NOMO-1 (cell line): ENCODE measurements at regions not wholly inside any gene's neighbourhood (a gene's known extent, or its start where the extent isn't known, plus 50 kb on each side); places are given as distances from the start of the nearest gene placed in this dataset.

Experiments
- DNase-seq, 2 experiments: peaks; one replicate each; lab custom pipeline; 2025; ENCODE audit not compliant: unreplicated experiment in 2 of 2; lab: John Stamatoyannopoulos, UW

DNA sequence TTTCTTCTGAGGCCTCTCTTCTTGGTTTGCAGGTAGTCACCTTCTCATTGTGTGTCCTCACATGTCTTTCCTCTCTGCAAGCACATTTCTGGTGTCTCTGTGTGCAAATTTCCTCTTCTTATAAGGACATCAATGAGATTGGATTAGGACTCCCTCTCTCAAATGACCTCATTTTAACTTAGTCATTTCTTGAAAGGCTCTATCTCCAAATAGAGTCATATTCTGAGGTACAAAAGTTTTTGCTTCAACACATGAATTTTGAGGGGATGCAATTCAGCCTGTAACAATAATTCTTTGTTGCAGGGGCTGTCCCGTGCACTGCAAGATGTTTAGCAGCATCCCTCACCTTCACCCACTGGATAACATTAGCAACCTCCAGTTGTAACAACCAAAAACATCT, 115.0 kb upstream of the DCBLD2 start:
- DNase-seq: no peak

DNA sequence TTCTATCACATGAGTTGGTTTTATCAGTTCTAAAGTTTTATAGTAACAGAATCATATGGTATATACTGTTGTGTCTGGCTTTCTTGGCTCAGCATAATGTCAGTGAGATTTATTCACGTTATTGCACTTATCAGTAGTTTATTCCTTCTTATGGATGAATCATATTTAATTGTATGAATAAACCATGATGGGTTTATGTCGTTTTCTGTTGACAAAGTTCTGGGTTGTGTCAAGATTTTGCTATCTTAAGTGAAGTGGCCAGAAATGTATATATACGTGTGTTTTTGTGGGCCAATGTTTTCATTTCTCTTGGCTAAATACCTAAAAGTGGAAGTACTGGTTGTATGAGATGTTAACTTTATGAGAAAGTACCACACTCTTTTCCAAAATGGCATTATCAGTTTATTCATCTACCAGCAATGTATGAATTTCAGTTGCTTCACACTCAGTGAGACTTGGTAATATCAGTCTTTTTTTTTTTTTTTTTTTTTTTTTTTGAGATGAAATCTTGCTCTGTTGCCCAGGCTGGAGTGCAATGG, 112.4 kb upstream of the DCBLD2 start:
- DNase-seq: no peak

DNA sequence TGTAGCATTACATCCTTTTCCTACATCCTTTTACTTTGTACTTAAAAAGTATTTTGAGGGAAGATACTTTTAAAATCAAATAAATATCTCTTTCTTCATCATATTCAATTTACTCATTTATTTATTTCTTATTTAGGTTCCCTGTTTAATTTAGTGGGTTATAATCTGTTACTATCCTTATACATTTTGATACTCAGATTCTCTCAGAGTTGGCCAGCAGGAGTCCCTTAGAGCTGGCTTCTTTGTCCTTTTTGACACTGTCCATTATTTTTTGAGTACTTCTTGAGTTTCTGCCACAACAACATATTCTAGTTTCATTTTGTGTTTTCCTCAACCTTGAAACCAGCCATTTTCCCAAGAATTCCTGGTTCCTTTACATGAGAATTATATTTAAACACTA, 111.6 kb upstream of the DCBLD2 start:
- no peak for DNase-seq

DNA sequence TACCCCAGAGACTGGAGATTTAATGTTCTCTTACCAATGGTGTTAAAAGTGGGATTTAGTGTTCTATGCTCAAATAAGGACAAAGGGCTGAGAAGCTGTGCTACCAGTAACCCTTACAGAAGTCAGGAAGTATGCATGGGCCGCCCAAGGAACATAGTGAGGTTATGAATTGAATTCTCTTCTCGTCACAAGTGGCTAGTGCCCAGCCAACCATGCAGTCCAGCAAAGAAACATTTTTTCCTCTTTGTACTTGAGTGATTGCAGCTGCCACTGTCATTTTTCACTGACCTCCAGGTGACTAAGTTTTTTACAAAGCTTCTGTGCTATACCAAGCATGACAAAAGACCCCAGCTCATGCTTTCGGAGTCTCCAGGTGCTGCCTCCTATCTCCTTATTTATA, 110.6 kb upstream of the DCBLD2 start:
- no peak for DNase-seq

DNA sequence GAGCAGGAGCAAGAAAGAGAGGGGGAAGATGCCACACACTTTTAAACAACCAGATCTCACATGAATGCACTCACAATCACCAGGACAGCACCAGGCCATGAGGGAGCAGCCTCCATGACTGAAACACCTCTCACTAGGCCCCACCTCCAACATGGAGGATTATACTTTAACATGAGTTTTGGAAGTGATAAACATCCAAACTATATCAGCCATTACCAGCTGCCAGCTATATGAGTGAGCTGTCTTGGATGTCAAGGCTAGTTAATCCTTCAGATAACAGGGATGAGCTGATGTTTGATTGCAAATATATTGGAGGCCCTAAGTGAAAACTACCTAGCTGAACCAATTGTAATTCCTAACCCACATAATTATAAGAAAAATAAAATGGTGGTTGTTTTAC, 108.4 kb upstream of the DCBLD2 start:
- no peak for DNase-seq

DNA sequence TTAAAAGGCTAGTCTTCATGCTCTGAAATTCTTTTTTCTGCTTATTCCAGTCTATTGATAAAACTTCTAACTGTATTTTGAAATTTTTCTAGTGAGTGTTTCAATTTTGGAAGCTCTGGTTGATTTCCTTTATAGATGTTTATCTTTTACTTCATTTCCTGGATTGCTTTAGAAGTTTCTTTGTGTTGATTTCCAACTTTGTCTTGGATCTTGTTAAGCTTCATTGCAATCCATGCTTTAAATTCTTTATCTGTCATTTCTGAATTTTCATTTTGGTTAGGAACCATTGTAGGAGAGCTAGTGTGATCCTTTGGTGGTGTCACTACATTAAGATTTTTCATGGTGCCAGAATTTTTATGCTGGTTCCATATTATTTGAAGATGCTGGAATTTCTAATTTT, 105.2 kb upstream of the DCBLD2 start:
- no peak for DNase-seq

DNA sequence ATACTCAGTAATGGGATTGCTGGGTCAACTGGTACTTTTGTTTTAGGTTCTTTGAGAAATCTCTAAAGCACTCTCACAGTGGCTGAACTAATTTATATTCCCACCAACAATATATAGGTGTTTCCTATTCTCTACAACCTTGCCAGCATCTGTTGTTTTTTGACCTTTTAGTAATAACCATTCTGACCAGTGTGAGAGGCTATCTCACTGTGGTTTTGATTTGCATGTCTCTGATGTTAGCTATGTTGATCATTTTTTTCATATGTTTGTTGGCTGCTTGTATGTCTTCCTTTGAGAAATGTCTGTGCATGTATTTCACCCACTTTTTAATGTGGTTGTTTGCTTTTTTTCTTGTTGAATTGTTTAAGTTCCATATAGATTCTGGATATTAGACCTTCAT, 98.2 kb upstream of the DCBLD2 start:
- no peak for DNase-seq

DNA sequence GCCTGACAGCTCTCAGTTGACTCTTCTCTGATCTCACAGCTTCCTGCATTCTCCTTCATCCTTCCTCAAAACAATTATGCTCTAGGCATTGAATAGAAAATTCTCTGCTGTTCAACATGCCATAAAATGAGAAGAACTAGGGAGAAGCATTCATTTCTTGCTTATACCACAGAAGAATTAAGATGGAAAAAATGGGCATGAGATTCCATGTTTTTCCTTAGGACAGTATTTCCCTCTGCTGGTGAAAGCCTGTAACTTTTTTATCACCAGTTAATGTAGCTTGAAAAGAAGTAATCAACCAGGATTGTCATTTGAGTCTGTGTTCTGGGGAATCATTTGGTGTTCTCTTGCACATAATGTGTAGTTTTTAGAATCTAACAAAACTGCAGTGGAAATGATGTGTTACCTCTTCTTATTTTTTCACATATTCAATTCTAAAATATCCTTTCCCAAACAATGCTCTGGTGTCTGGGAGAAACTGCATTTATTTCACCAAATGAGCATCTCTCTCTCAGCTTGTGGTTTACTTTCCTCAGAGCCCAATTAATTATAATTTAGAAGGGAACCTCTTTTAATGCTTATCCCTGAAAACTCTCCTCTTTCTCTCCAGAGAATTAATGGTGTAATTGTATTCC, 92.8 kb upstream of the DCBLD2 start:
- DNase-seq: no peak

DNA sequence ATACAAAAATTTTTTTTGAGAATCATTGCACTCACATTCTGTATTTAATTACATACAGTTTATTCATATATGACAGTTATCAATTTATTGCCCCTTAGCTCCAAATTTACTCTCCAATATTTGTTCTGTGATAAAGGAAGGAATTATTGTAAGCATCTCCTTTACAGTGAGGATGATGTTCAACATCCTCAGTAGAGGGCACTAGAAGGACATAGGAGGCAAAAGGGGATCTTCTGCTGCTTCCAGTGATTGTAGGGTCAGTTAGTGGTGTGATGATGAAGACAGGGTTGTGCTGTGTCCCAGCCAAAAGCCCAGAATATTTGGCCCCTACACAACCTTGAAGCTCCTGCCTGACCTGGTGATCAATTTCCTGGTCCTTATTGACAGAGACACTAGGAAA, 89.9 kb upstream of the DCBLD2 start:
- no peak for DNase-seq

DNA sequence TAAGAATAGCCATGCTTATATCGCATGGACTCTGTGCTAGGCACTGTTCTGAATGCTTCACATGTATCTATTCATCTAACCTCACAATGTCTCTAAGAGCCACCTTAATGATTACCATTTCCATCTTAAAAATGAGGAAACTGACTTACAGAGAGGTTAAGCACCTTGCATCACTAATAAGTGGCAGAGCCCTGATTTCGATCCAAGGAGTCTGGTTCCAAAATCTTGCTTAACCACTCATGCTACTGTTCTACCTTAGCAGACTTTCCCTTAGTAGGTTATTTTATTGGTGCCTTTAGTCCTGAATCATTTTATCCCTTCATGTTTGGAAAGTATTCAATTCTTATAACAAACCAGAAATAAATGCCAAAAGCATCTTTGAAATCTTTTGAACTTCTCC, 89.2 kb upstream of the DCBLD2 start:
- no peak for DNase-seq

DNA sequence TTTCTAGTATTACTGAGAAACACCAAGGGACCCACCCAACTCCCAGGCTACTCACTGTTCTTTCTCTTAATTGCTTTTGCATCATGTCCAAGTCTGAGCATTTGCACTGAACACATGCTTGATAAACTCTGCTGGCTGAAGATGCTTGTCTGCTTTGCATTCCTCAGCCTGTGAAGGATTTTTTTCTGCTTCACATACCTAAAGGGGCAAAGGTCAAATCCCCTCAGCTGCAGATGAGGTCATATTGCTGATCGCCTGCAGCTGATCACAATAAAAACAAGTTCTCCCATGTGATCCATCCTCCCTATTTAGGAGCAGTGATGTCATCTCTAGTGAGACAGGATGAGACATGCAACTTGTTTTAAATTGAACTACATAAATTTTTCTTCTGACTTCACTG, 84.6 kb upstream of the DCBLD2 start:
- DNase-seq: no peak

DNA sequence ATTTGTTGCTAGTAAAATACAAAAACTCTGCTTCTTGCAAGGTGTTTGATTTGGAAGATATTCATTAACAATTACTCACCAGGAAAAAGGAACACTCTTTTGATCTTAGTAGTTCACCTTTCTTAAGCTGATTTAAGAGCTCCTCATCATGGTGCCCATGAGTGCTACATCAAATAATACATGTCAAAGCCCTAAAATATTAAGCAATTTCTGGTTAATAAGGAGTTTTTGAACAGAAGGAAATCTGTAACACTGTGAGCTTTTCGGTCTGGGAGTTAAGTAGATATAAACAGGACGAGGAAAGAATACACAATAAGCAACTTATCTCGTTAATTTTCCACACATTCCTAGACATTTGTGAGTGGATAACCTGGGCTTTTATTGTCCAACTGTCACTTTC, 83.9 kb upstream of the DCBLD2 start:
- no peak for DNase-seq

DNA sequence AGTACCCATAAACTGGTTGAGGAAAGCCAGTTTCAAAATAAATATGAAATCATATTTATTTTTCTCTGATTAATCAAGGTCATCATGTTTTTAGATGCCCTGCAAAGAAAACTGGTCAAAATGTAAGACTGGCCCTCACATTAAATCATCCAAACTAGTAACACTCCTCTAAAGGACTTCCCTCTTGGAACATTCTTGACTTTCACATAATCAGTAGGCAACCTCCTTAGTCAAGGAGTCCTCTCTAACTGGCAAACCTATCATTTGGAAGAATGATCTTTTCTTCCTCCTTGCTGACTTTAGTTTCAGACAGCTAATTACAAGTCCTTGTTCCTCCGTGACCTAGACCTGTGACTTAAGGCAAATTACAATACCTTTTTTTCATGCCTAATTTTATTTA, 82.5 kb upstream of the DCBLD2 start:
- DNase-seq: no peak

DNA sequence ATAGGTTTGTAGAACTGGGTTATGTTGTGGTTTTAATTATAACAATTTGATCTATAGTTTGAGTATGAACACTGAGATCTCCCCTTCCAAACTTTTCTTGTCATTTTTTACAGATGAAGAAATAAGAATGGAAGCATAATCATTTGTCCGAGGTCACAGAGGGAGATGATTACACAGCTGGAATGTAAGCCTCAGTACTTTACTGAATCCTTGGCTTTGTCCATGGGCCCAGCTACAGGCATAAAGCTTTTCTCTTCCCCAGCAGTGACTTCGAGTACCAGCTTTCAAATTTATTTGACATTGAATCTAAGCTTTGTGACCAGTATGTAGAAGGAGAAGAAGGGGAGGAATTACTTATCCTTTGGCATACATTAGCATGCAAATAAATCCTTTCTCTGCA, 80.9 kb upstream of the DCBLD2 start:
- no peak for DNase-seq

DNA sequence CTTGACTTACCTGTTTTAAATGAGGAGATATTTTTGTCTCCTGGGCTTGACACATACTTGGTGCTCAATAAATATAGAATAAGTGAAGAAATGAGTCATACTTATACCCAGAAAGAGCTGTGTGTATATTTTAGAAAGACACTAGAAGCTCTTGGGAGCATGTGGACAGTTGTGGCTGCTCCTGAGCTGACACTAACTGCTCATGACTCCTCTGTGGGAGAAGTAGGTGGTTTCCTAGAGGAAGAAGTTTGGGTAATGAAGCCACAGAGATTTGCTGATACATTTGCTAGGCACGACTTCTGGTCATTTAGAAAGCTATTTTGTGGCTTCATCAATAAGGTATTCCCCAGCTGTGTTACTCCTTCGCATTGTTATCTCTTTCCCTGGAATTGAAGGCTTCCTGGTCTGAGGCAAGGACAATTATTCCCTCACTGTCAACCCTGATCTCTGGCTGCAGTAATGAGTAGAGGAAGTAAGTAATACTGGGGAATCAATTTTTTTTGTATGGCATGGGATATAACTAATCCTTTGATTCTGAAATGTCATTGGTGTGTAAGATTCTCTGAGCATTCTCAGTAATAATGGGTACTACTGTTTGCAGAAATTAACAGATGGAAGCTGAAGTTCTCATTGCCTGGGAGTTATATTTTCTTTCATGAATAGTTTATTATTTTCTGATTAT, 79.6 kb upstream of the DCBLD2 start:
- no peak for DNase-seq

DNA sequence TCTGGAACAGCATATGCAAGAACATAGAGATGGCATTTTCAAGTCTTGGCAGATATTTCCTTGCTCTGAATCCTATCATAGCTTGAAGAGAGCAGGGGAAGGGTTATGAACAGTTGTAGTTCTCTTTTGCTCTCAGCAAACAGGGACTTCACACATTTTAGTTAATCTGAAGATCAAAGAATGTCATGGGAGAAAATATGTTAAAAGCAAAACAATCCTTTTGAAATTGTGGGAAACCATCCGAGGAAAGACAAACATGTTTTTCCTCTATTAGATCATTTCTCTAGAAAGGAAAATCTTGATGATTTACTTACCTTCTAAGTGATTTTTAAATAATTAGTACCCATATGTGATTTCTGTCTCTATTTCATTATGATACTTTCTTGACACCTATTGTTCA, 77.8 kb upstream of the DCBLD2 start:
- DNase-seq: no peak

DNA sequence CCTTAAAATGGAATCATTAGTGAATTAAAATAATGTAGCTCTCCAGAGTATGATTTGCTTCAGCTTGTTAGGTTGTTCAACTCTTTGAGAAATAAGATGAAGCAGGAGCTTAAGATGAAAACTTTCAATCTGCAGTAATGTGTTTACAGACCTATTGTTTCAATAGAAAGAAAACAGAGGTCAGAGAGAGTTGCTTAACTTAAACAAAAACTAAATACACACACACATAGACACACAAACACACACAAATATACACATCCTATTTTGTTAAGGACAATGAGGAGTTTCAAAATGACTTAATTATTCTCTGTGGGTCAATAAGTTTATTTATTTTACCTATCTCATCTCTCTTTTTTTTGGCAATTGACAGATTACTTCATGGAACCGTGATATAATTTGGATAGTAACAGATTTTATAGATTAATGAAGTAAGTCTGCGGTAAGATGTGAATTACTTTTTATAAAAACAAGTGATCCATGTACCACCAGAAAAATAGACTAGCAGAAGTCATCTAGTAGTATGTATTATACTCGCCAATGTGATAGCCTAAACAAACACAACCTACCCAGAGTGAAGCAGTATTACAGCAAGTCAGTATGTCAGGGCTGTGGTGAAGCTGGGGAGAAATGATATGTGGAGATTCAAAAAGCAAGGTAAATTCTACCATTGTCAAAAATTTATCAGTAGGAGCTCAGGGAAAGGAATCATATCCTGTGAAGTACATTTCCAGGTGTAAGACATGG, 76.7 kb upstream of the DCBLD2 start:
- no peak for DNase-seq

DNA sequence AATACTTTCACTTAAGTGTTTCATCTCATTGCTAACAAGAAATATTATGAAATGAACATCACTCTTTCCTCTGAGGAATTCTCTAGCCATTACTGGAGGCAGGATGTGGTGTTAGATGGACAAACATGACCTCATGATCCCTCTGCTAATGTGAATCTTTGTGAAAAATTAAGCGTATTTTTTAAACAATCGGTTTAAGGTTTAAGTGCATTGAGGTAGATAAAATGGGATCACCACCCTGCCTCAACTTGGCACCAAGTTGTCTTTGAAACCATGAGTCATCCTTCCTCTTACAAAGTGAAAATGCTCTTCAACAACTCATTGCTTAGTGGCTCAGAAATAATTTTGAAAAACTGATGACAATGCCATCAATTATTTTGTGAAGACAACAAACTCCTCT, 76.0 kb upstream of the DCBLD2 start:
- no peak for DNase-seq

DNA sequence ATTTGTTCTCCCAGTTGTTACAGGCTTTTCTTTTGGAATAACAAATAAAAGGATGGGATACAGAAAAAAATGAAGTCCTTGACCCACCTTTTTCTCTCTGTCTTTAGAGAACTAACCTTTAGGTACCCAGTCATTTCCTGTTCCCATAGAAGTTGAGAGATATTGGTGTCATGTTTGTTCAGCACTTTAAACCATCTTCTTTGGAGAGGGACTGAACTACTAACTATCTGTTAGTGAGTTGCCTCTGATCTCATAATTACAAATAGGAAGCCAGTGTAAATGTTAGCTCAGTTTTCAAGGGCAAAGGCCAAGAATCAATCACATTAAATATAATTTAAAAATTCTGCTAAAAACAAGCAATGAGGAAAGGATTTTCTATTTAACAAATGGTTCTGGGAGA, 72.9 kb upstream of the DCBLD2 start:
- no peak for DNase-seq

DNA sequence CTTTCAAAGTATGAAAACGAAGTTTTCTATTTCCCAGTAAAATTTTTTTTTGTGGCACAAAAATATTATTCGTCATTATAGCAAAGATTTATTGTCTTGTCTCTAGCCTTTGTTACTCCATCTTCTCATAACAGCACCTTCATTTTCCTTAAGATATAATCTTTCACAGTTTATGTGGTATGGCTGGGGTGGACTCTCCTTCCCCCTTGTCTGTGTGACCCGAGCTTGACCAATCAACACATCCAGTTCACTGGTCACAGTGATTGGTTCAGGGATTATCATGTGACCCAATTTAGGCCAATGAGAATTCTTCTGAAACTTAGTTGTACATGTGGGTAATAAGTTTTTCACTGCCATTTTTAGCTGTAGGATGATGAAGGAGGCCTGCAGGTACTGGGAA, 71.2 kb upstream of the DCBLD2 start:
- no peak for DNase-seq

DNA sequence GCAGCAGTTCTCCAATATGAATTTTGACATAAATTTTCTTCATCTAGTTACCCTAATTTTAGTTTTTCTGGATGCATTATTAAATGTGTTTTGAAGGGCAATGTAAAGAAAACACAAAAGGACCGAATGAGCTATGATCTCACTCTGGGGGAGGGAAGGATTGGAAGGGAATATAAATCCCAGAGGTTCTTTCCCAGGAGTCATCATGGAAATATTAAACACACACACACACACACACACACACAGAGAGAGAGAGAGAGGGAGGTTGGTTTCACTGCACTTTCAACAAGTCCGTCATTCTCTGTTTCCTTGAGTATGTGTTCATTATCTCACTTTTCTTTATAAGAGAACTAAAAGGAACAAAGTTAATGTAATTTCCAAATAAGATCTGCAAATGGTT, 70.7 kb upstream of the DCBLD2 start:
- no peak for DNase-seq

DNA sequence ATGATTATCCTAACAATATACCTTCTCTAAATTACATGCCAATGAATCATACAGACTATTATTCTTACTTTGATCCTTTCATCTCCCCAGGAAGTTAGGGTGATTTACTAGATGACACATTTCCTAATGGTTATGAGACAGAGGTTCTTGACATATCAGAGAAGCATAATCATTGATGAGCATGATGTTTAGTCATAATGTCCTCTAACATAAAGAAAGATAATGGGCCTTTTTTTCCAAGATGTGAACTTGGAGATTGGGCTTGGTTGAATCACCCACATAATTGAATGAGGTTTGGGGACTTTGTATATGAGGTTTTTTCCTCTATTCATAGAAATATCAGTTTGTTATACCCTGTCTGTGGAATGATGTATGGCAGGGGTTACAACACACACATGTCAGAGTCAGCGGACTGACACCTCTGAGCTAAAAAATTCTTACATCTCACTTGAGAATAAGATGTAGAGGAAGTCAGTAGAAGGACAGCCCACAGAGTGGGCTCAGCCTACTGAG, 69.7 kb upstream of the DCBLD2 start:
- no peak for DNase-seq
